ENCODE measurements at regions not wholly inside any gene's neighbourhood (a gene's known extent, or its start where the extent isn't known, plus 50 kb on each side); places are given as distances from the start of the nearest gene placed in this dataset.

GRCh38 chr2:210956101-210956500 lies 399.7 kb downstream of the CPS1 start:
- no peak overlapping the region for H2AFZ ChIP-seq (ENCODE audit: low read length)
- no peaks in the 10 kb centered on the region for H3K79me2 ChIP-seq (ENCODE audit: low read length)
- H3K4me2 ChIP-seq (ENCODE audit: low read depth, low read length) = no peak overlapping the region
- no peaks in the 10 kb centered on the region for H3K9me2 ChIP-seq (replicated peaks; ENCODE audit: insufficient read depth, low read length)
- H3K4me1 ChIP-seq (ENCODE audit: low read length) = no peaks in the 10 kb centered on the region
- no peak for TF ChIP-seq EZH2 (optimal IDR thresholded peaks at IDR 0.05; ENCODE audit: low read depth, low read length)
- no peak for TF ChIP-seq EZH2phosphoT487 (IDR thresholded peaks at IDR 0.05; ENCODE audit: low read length)
- H3K36me3 ChIP-seq (replicated peaks; ENCODE audit: insufficient read depth, low read length) = no peaks in the 10 kb centered on the region
- H3K9me3 ChIP-seq (replicated peaks; ENCODE audit: insufficient read depth, low read length) = no peaks in the 10 kb centered on the region
- no peaks in the 10 kb centered on the region for H3K27me3 ChIP-seq (replicated peaks; ENCODE audit: insufficient read depth, low read length)
- H4K20me1 ChIP-seq (ENCODE audit: insufficient read depth, low read length) = no peaks in the 10 kb centered on the region
- H3K4me3 ChIP-seq (ENCODE audit: low read length) = no peak overlapping the region
- H3F3A ChIP-seq (ENCODE audit: insufficient read depth, low read length) = no peaks in the 10 kb centered on the region
- no peak for DNase-seq
- H3K9ac ChIP-seq (ENCODE audit: low read length) = no peak overlapping the region
- H3K27ac ChIP-seq (ENCODE audit: low read length) = no peak overlapping the region

GRCh38 chr2:210961249-210961648 lies 404.9 kb downstream of the CPS1 start:
- no peaks in the 10 kb centered on the region for H3K9me3 ChIP-seq (replicated peaks; ENCODE audit: insufficient read depth, low read length)
- no peaks in the 10 kb centered on the region for H3K4me1 ChIP-seq (ENCODE audit: low read length)
- no peak overlapping the region for H3K27ac ChIP-seq (ENCODE audit: low read length)
- no peaks in the 10 kb centered on the region for H3F3A ChIP-seq (ENCODE audit: insufficient read depth, low read length)
- H3K4me2 ChIP-seq (ENCODE audit: low read depth, low read length) = no peak overlapping the region
- no peaks in the 10 kb centered on the region for H3K27me3 ChIP-seq (replicated peaks; ENCODE audit: insufficient read depth, low read length)
- no peaks in the 10 kb centered on the region for H4K20me1 ChIP-seq (ENCODE audit: insufficient read depth, low read length)
- H3K9ac ChIP-seq (ENCODE audit: low read length) = no peak overlapping the region
- TF ChIP-seq EZH2phosphoT487 (IDR thresholded peaks at IDR 0.05; ENCODE audit: low read length) (no peak), CTCF (IDR thresholded peaks at IDR 0.05; ENCODE audit: low read length) (no peak), EZH2 (optimal IDR thresholded peaks at IDR 0.05; ENCODE audit: low read depth, low read length) (no peak)
- no peaks in the 10 kb centered on the region for H3K79me2 ChIP-seq (ENCODE audit: low read length)
- no peaks in the 10 kb centered on the region for H3K9me2 ChIP-seq (replicated peaks; ENCODE audit: insufficient read depth, low read length)
- H2AFZ ChIP-seq (ENCODE audit: low read length) = no peak overlapping the region
- no peak for DNase-seq
- no peaks in the 10 kb centered on the region for H3K36me3 ChIP-seq (replicated peaks; ENCODE audit: insufficient read depth, low read length)
- H3K4me3 ChIP-seq (ENCODE audit: low read length) = no peak overlapping the region

GRCh38 chr2:210963386-210963785 lies 407.0 kb downstream of the CPS1 start:
- Histone ChIP-seq H3K9me2 (replicated peaks; ENCODE audit: insufficient read depth, low read length) (no peaks in the 10 kb centered on the region), H3K27ac (ENCODE audit: low read length) (no peak overlapping the region), H4K20me1 (ENCODE audit: insufficient read depth, low read length) (no peaks in the 10 kb centered on the region), H3K27me3 (replicated peaks; ENCODE audit: insufficient read depth, low read length) (no peaks in the 10 kb centered on the region), H3K4me1 (ENCODE audit: low read length) (no peaks in the 10 kb centered on the region), H3K36me3 (replicated peaks; ENCODE audit: insufficient read depth, low read length) (no peaks in the 10 kb centered on the region), H3F3A (ENCODE audit: insufficient read depth, low read length) (no peaks in the 10 kb centered on the region), H3K4me3 (ENCODE audit: low read length) (no peak overlapping the region), H3K9me3 (replicated peaks; ENCODE audit: insufficient read depth, low read length) (no peaks in the 10 kb centered on the region), H3K79me2 (ENCODE audit: low read length) (no peaks in the 10 kb centered on the region), H3K4me2 (ENCODE audit: low read depth, low read length) (no peak overlapping the region), H2AFZ (ENCODE audit: low read length) (no peak overlapping the region), H3K9ac (ENCODE audit: low read length) (no peak overlapping the region)
- no peak for DNase-seq
- TF ChIP-seq EZH2 (optimal IDR thresholded peaks at IDR 0.05; ENCODE audit: low read depth, low read length) (no peak), CTCF (IDR thresholded peaks at IDR 0.05; ENCODE audit: low read length) (no peak), EZH2phosphoT487 (IDR thresholded peaks at IDR 0.05; ENCODE audit: low read length) (no peak)

GRCh38 chr2:210964141-210964764 lies 407.9 kb downstream of the CPS1 start:
- H3K4me3 ChIP-seq (ENCODE audit: low read length) = no peak overlapping the region
- no peak overlapping the region for H3K27ac ChIP-seq (ENCODE audit: low read length)
- H3K79me2 ChIP-seq (ENCODE audit: low read length) = no peaks in the 10 kb centered on the region
- H3K27me3 ChIP-seq (replicated peaks; ENCODE audit: insufficient read depth, low read length) = no peaks in the 10 kb centered on the region
- no peak overlapping the region for H3K9ac ChIP-seq (ENCODE audit: low read length)
- TF ChIP-seq CTCF (IDR thresholded peaks at IDR 0.05; ENCODE audit: low read length) = no peak
- no peak for TF ChIP-seq EZH2 (optimal IDR thresholded peaks at IDR 0.05; ENCODE audit: low read depth, low read length)
- TF ChIP-seq EZH2phosphoT487 (IDR thresholded peaks at IDR 0.05; ENCODE audit: low read length) = no peak
- H3F3A ChIP-seq (ENCODE audit: insufficient read depth, low read length) = no peaks in the 10 kb centered on the region
- no peak overlapping the region for H3K4me2 ChIP-seq (ENCODE audit: low read depth, low read length)
- H2AFZ ChIP-seq (ENCODE audit: low read length) = no peak overlapping the region
- no peak for DNase-seq
- H3K9me3 ChIP-seq (replicated peaks; ENCODE audit: insufficient read depth, low read length) = no peaks in the 10 kb centered on the region
- H3K4me1 ChIP-seq (ENCODE audit: low read length) = no peaks in the 10 kb centered on the region
- no peaks in the 10 kb centered on the region for H3K36me3 ChIP-seq (replicated peaks; ENCODE audit: insufficient read depth, low read length)
- no peaks in the 10 kb centered on the region for H3K9me2 ChIP-seq (replicated peaks; ENCODE audit: insufficient read depth, low read length)
- no peaks in the 10 kb centered on the region for H4K20me1 ChIP-seq (ENCODE audit: insufficient read depth, low read length)
